HG03575 (cell line): ENCODE measurements at regions not wholly inside any gene's neighbourhood (a gene's known extent, or its start where the extent isn't known, plus 50 kb on each side); places are given as distances from the start of the nearest gene placed in this dataset.

Source experiments
- ATAC-seq: cut with Tn5 transposase; IDR thresholded peaks from one replicate; pipeline ENCODE4 v1.9.1; 2021; ENCODE audit not compliant: unreplicated experiment, insufficient number of reproducible peaks, low FRiP score; ENCODE audit errors: extremely low read depth

DNA sequence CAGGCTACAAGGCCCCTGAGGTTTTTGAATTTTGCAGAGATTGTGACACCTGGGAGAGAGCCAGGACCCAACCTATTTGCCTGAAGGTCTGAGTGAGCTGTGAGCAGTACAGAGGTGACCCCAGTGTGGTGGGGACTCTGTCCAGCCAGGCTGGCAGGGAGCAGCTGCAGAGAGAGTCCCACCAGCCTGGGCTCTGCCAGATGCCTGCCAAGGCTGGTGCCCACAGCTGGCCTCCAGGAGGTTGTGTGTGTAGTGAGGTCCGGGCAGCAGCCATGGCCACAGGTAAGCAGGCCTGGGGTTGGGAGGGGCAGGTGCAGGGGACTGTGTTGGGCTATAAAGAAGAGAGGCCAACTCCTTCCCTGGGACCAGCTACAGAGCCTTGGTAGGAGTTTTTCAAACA lies 144.8 kb downstream of the CRYBB2 start:
- ATAC-seq = no peak

DNA sequence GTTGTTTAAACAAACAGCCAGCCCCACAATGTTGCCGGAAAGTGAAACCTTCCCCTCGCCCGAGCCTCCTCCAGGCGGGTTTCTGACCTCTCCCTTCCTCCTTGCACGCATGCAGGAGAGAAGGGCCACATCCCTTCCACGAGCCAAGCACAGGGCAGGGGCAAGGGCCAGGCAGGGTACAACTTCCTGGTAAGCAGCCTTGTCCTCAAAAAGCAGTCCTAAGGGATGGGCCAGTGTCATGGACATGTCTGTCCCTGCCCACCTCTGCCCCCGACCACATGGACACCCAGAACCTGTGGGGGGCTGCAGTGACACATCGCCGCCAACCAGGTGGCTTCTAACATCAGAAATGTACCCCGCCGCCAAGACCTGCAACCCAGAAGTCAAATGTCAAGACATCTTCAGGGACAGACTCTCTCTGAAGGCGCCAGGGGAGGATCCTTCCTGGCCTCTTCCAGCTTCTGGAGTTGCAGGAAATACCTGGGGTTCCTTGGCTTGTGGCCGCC lies 145.3 kb downstream of the CRYBB2 start:
- no peak for ATAC-seq

DNA sequence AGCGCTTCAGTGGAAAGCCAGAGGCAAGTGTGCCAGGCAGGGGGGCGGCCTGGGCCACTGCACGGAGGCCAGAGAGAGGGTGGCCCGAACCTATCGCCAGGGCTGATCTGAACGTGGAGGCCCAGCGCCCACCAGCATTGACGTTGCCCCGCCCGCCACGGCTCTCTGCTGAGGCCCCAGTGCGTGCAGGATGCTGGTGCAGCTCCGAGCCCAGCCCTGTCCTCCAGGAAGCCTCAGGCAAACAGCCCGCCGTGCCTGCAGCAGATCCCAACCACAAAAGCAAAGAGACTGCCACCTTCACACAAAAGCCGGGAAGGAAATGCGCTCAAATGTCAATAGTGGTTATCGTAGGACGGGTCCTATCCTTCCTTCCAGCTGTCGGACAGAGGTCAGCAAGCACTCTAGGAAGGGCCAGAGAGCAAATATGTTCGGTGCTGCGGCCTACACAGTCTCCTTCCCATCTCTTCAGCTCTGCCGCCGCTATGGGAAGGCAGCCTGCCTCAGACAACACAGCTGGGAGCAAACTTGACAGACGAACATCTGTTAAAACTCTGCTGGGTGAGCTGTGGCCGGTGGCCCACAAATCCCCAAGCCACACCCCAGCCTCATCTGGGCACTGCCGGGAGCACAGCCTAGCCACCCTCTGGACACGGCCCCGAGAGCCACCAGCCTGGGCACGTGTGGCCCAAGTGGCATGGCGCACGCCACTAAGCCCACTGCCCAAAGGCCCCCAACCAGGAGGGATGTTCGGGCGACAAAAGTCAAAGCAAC lies 146.2 kb downstream of the CRYBB2 start:
- no peak for ATAC-seq

DNA sequence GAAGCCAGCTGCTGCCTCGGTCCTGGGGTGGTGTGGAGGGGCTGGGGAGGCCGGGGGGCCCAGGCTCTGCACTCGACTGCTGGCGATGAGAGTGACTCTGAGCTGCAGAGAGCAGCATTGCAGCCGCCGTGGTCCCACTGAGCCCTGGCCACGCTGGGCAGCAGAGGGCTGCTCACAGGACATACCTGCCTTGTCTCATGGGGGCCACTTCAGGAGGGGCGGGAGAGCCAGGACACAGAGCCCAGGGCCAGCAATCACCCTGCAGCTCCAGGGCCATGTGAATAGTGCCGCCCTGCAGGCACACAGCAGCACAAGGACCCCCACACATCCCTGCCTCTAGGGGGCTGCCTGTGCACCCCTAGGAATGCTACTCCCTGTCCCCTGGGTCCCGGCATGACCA lies 147.0 kb downstream of the CRYBB2 start:
- no peak for ATAC-seq

DNA sequence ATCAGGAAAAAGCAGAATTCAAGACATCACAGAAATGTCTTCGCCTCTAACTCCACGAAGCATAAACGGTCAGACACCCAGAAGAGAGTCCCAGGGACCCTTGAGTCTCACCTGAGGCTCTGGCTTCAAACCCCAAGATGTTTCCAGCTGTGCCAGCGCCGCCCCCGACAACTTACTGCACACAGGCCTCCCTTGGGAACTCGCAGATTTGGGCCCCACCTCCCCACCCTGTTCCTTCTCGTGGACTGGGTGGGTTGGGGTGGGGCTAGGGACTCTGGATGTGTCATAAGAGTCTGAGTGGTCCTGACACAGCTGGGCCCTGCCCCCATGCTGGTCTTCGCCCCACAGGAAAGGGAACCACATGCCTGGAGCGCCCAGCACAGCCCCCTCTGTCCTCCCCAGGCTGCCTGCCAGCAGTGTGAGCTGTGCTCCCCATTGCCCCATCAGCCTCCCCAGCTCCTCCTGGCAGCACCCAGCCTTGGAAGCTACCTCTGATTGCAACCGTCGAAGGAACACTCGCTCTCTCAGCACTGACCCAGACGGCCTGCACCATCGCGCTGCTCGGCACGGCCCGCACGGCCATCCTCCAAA lies 147.5 kb downstream of the CRYBB2 start:
- no peak for ATAC-seq

DNA sequence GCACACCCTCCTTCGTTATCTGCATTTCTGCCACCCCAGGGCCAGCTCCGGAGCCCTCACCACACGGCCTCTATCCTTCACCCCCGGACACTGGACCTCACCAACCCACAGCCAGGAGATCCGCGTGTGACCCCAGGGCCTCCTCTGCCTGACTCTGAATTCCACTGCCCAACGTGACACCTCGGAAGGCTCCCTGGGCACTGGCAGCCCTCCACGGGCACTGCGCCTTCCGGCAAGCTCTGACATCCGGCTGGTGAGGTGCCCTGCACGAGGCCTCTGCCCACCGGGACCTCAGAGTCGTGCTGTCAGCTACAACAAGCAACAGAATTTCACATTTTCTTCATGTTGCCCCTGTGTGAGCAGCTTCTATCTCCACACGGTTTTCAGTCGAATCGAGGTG lies 148.3 kb downstream of the CRYBB2 start:
- no peak for ATAC-seq

DNA sequence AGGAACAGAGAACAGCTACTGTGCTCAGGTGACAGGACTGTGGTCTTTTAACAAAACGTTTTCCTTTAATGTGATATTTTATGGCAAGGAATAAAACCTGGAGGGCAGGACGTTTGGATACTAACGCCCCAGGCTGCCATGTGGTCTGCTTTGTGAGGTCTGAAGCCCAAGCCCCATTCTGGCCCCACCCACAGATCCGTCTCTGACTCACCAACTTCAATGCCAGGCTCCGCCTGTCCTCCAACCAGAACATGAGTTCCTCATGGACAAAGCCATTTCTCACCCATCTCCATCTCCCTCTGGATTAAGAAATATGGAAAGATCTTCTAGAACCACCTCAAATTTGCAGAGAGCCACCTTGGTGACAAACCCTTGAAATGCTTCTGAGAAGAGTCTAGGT lies 148.8 kb downstream of the CRYBB2 start:
- no peak for ATAC-seq

DNA sequence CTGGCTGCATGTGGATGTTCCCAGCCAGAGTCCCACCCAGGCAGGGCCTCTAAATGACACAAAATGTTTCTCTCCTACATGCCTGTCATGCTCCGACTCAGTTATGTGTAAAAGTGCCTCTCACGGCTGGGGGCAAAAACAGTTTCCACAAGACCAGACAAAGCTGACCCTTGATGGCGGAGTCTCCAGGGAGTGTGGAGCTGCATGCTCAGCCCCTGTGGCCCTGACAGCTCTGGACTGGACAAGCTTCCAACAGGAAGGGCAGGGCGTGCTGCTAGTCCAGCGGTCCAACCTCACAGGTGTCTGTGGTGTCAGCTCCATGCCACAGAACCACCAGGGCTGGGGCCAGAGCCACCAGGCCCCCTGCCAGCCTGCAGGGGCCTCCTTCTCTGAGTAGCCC lies 149.6 kb downstream of the CRYBB2 start:
- no peak for ATAC-seq

DNA sequence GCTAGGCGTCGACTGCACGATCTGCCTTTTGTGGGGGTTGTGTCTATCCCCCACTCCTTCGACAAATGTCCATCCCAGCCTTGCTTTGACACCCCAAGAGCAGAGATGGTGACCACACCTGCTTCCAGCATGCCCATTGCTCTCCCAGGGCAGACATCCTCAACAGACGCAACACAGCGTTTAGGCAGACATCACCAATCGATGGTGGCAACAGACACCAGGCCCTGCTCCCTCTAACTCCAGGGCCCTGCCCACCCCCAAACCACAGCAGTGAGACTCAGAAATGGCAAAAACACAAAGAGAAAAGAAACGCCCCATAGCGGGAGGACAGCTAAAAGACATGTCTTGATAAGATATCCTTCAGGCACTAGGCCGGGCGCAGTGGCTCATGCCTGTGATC lies 150.9 kb downstream of the CRYBB2 start:
- no peak for ATAC-seq

DNA sequence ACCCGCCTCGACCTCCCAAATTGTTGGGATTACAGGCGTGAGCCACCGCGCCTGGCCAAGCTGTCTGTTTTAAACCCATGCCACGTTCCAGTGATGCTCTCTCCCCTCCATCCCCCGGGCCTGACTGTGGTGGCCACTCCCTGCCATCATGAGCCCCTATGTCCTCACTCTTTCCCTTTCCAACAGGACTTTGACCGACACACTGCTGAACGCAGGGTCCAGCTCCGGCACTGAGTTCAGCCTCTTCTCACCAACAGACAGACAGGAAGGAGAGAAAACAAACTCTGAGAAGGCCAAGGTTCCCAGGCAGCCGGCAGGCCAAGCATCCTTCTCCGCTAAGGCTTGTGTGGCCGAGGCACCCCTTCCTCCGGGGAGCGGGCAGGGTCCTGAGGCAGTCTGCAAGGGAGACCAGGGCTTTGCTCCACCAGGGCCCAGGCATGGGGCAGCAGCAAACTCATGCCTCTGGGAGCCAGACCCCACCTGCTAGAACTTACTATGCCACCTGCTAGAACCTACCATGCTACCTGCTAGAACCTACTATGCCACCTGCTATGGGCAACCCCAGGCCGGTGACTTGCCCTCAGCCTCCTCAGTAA lies 152.7 kb downstream of the CRYBB2 start:
- ATAC-seq = no peak

DNA sequence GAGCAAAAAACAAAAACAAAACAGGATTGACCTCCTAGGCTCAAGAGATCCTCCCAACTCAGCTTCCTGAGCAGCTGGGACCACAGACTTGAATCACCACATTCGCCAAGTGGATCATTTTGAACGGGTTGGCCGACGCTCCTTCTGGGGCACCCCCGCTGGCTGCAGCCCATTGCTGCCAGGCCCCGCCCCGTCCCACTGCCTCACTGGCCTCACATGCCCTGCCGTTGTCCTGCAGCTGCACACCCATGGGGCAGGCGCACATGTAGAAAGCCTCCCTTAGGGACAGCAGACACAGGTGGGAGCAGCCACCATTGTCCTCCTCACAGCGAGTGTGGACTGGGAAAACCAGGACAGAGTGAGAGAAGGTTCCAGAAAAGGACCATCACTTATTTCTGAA lies 154.5 kb downstream of the CRYBB2 start:
- ATAC-seq = no peak

DNA sequence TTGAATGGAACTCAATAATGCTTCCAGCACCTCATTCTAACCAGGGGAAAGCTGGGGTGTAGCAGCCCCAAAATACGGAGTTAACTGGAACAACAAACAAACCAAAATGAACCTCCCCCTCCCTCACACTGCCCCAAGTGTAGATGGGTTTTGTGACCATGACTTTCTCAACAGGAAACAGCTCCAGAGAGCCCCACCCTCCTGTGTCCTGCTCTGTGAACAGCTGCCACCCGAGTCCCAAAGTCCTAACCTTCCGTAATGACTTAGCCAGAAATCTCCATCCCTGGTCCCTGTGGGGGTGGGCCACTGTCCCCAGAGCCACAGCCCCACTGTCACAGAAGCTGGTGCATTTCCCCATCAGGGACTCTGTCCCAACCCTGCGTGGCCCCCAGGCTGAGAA lies 155.4 kb downstream of the CRYBB2 start:
- no peak for ATAC-seq

DNA sequence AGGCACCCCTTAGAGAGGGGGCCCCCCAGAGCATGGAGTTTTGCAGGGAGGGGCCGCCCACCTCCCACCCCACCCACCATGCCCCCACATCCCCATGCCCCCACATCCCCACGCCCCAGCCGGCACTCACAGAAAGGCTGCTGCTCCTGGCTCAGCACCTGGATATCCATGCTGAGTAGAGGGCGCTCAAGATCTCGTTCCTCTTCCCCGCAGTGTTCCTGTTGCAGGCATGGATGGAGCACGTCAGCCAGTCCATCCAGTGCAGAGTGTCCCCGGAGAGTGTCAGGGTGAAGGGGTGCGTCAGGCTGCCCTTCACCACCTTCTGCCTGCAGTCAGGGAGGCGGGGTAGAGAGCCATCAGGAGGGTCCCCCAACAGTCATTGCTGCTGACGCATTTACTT lies 156.2 kb downstream of the CRYBB2 start:
- ATAC-seq = no peak

DNA sequence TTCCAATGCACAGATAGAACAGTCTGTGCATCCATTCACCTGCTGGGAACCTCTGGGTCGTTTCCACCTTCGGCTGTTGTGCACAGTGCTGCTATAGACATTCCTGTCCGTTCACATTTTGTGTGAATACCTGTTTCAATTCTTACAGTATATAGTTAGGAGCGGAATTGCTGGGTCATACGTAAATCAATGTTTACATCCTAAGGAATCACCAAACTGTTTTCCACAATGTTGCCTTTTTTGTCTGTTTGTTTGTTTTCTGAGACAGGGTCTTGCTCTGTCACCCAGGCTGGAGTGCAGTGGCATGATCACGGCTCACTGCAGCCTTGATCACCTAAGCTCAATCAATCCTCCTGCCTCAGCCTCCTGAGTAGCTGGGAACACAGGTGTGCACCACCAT lies 158.3 kb downstream of the CRYBB2 start:
- no peak for ATAC-seq

DNA sequence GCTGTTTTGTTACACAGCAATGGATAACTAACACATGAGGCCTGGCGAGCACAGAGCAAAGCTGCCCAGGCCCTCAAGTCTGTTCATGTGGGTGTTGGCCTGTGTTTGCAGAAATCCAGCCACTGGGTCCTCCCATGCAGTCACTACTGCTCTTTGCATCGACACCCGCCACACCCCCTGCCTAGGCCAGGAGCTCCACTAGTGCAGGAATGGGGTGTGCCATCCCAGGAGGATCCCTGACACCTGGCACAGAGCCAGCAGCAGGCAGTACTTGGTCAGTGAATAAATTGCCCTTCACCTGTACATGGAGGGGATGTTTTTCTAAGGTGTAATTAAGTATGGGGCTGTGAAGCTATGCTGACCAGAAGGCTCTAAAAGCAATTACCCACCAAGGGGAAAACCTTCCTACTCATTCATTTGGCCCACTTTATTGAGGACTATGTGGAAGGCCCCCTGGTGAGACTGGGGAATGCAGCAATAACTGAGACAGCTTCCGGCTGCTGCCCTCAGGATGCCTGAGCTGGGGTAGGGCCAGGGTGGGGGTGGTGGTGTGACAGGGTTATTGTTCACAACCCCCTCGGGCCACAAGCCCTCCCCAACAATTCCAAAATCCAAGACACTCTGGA lies 160.8 kb downstream of the CRYBB2 start:
- ATAC-seq = no peak

DNA sequence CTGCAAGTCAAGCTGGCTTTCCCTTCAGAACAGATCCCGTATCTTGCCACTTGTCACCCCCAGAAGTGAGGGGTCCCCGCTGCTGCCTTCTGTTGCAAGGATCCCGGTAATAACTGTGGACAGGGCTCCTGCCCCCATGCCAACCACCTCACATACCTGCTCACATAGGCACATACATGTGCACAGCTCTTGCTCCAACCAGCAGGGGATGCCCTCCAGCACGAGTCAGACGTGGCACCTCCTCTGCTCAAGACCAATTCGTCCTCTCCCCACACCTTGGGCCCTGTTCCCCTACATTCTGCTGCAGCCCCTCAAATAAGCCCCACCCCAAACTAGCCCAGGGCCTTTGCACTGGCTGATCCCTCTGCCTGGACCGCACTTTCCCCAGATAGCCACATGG lies 163.3 kb downstream of the CRYBB2 start:
- ATAC-seq = no peak

DNA sequence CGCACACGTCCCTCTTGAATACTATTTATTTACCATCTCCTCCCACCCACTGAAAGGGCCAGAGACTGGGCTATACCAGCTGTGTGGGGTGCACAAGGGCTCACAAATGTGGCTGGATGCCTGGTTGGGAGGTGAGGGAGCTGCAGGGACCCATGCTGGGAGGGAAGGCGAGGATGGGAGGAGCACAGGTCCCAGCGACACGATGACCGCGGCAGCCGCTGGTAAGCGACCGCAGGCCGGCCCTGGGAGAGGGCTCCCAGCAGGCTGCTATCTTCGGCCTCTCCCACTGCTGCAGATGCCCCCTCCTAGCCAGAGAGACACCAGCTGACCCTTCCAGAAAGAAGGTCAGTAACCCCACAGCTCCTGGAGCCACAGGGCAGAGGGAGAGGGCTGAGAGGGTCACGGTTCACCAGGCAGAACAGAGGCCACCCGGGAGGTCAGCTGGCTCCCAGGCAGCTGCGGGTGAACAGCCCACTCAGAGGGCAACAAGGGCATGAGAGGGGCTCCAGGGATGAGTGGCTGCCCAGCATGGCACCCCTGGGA lies 163.9 kb downstream of the CRYBB2 start:
- ATAC-seq = no peak

DNA sequence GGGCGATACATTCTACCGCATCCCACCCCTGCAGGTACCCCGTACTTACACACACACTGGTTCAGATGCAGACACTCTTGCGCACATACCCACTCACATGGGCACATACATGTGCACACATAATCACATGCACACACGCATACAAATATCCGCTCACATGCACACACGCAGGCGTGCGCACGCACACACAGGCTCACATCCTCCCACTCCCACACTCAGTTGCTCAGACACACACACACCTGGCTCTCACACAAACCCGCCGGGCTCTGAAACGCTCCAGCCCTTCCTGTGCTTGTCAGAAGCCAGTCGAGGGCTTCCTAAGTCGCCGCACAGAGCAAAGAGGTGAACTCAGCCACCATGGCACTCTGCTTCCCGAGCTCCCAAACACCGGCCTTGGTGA lies 164.5 kb downstream of the CRYBB2 start:
- ATAC-seq = no peak

DNA sequence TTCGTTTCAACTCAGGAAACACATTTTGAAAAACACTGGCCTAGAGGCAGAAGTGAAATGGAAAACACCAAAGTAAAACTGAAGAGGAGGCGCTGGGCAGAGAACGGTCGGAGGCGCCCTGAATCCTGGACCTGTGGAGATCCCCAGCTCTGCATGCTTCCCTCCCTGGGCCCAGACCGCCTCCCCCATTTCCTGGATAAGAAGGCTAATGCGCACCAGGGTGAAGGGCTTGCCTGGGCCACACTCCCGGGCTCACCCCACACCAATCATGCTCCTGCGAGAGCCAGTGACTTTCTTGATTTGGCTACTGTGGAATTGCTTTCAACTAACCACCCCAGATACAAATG lies 167.1 kb downstream of the CRYBB2 start:
- ATAC-seq = no peak

DNA sequence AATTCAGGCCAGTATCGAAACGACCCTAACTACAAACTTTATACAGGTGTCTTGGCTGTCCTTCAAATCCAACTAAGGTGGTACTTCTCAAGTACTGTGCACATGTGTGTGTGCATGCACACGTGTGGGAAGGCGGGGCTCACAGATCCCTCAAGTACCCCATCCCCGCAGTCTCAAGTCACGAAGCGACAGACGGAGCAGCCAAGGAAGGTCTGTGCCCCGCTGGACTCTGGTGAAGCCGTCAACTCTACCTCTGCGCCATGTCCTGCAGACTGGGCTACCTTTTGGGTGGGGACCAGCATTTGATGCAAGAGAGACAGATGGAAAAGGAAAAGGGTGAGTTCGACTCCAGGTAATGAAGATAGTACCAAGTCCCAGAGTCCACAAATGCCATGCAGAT lies 169.0 kb downstream of the CRYBB2 start:
- no peak for ATAC-seq
